H1 (cell line): ENCODE measurements at regions not wholly inside any gene's neighbourhood (a gene's known extent, or its start where the extent isn't known, plus 50 kb on each side); places are given as distances from the start of the nearest gene placed in this dataset.

Experiments used
- CTCF ChIA-PET: fragments of 300-600 bp; sonication (Branson Sonifier 250); formaldehyde crosslinking; loops from one replicate; lab custom pipeline; 2021; ENCODE audit not compliant: partially characterized antibody; lab: Charles Lee
- POLR2A ChIA-PET: fragments of 300-600 bp; sonication (Branson Sonifier 250); formaldehyde crosslinking; loops from one replicate; lab custom pipeline; 2021; ENCODE audit warnings: inconsistent platforms; ENCODE audit not compliant: partially characterized antibody; lab: Charles Lee
- DNase-seq, 2 experiments: peaks; one replicate each; pipeline versions ENCODE4 v3.0.0 to v3.0.0-alpha.2; 2010 to 2022; ENCODE audit warnings: low spot score in 2 of 2, low read depth in 1 of 2, mixed read lengths in 1 of 2
- FAIRE-seq: peaks from 2 replicates; lab custom pipeline; 2011; peaks lifted over from hg19 to GRCh38; lab: Jason Lieb, UNC
- H2AFZ ChIP-seq: 2 replicates; pipeline ENCODE4 v1.8.1; 2012; ENCODE audit warnings: low read length, inconsistent platforms
- H2AK5ac ChIP-seq: 2 replicates; pipeline ENCODE4 v1.6.1; 2013; ENCODE audit warnings: low read depth, low read length
- H2BK120ac ChIP-seq: replicated peaks from 2 replicates; pipeline ENCODE3; 2013; ENCODE audit warnings: low read depth, low read length, inconsistent platforms
- H2BK12ac ChIP-seq: 2 replicates; pipeline ENCODE4 v1.6.1; 2013; ENCODE audit warnings: low read depth, low read length
- H2BK15ac ChIP-seq: 2 replicates; pipeline ENCODE4 v1.6.1; 2013; ENCODE audit warnings: low read length
- H2BK20ac ChIP-seq: 2 replicates; pipeline ENCODE4 v1.6.1; 2013; ENCODE audit warnings: low read length
- H2BK5ac ChIP-seq: 2 replicates; pipeline ENCODE4 v1.6.1; 2013; ENCODE audit warnings: low read depth, low read length
- H3K14ac ChIP-seq: 2 replicates; pipeline ENCODE4 v1.6.1; 2013; ENCODE audit warnings: inconsistent platforms; ENCODE audit not compliant: insufficient read length
- H3K18ac ChIP-seq: 2 replicates; pipeline ENCODE4 v1.6.1; 2013; ENCODE audit warnings: low read length; ENCODE audit errors: extremely low read depth
- H3K23ac ChIP-seq: 2 replicates; pipeline ENCODE4 v1.6.1; 2013; ENCODE audit warnings: inconsistent platforms; ENCODE audit not compliant: insufficient read length
- H3K23me2 ChIP-seq: 2 replicates; pipeline ENCODE4 v1.6.1; 2013; ENCODE audit warnings: low read depth, low read length
- H3K27ac ChIP-seq: 2 replicates; pipeline ENCODE4 v1.6.1; 2011; ENCODE audit warnings: low read depth, low read length, inconsistent platforms
- H3K27me3 ChIP-seq, 4 experiments: replicated peaks in 1 of 4; 1 replicate in 1 of 4; 2 replicates in 3 of 4; pipeline versions ENCODE4 v1.6.1 to v1.8.1; 2011 to 2013; ENCODE audit warnings: low read length in 3 of 4, mild to moderate bottlenecking in 3 of 4, inconsistent platforms in 2 of 4, mixed read lengths in 2 of 4, moderate library complexity in 1 of 4; ENCODE audit not compliant: control insufficient read depth in 3 of 4, insufficient read depth in 3 of 4; ENCODE audit errors: extremely low read depth in 1 of 4
- H3K36me3 ChIP-seq, 4 experiments: 2 replicates each; pipeline versions ENCODE4 v1.6.1 to v1.8.1; 2011 to 2013; ENCODE audit warnings: mild to moderate bottlenecking in 4 of 4, low read length in 3 of 4, moderate library complexity in 2 of 4, control low read depth in 1 of 4, inconsistent platforms in 1 of 4; ENCODE audit not compliant: insufficient read depth in 4 of 4, control insufficient read depth in 2 of 4
- H3K4ac ChIP-seq: replicated peaks from 2 replicates; pipeline ENCODE3; 2013; ENCODE audit warnings: low read length, low read depth, mixed read lengths, inconsistent platforms; ENCODE audit not compliant: insufficient read length
- H3K4me1 ChIP-seq, 4 experiments: replicated peaks in 1 of 4; 1 replicate in 1 of 4; 2 replicates in 3 of 4; pipeline versions ENCODE4 v1.6.1 to v1.8.1; 2011 to 2013; ENCODE audit warnings: low read length in 3 of 4, inconsistent platforms in 2 of 4, mixed read lengths in 1 of 4; ENCODE audit not compliant: insufficient read depth in 4 of 4, control insufficient read depth in 3 of 4
- H3K4me2 ChIP-seq, 2 experiments: 2 replicates each; pipeline versions ENCODE4 v1.6.1 to v1.8.1; 2011 to 2013; ENCODE audit warnings: low read depth in 2 of 2, low read length in 2 of 2, control low read depth in 1 of 2, inconsistent platforms in 1 of 2, mild to moderate bottlenecking in 1 of 2; ENCODE audit not compliant: insufficient read depth in 1 of 2
- H3K4me3 ChIP-seq, 4 experiments: fragments of 200-600, 300-600 bp in 1 of 4; sonication (generic), shearing (Covaris generic), sonication (Bioruptor Twin) in 1 of 4; 2 replicates each; pipeline versions ENCODE4 v1.5.1 to v1.8.1; 2011 to 2016; ENCODE audit warnings: low read length in 4 of 4, low read depth in 3 of 4, control low read depth in 2 of 4, inconsistent platforms in 2 of 4, mild to moderate bottlenecking in 2 of 4, mixed read lengths in 1 of 4, moderate library complexity in 1 of 4; ENCODE audit not compliant: insufficient read depth in 2 of 4; ENCODE audit errors: extremely low read depth in 1 of 4
- H3K56ac ChIP-seq: replicated peaks from 2 replicates; pipeline ENCODE3; 2013; ENCODE audit warnings: low read depth, mild to moderate bottlenecking, mixed read lengths, low read length, inconsistent platforms; ENCODE audit not compliant: insufficient read length
- H3K79me1 ChIP-seq: 2 replicates; pipeline ENCODE4 v1.6.1; 2013; ENCODE audit warnings: low read depth, low read length, control low read depth
- H3K79me2 ChIP-seq, 2 experiments: 2 replicates each; pipeline versions ENCODE4 v1.6.1 to v1.8.1; 2012 to 2013; ENCODE audit warnings: low read length in 2 of 2, mild to moderate bottlenecking in 2 of 2, inconsistent platforms in 1 of 2; ENCODE audit not compliant: insufficient read depth in 2 of 2, control insufficient read depth in 1 of 2
- H3K9ac ChIP-seq, 4 experiments: replicated peaks in 1 of 4; 1 replicate in 1 of 4; 2 replicates in 3 of 4; pipeline versions ENCODE4 v1.6.1 to v1.8.1; 2011 to 2013; ENCODE audit warnings: low read depth in 3 of 4, low read length in 3 of 4, control low read depth in 2 of 4, mild to moderate bottlenecking in 2 of 4, moderate library complexity in 2 of 4, inconsistent platforms in 1 of 4; ENCODE audit errors: extremely low read depth in 1 of 4
- H3K9me3 ChIP-seq, 2 experiments: 2 replicates each; pipeline versions ENCODE4 v1.6.1 to v1.8.1; 2012 to 2013; ENCODE audit warnings: mild to moderate bottlenecking in 2 of 2, moderate library complexity in 2 of 2, control low read depth in 1 of 2, inconsistent platforms in 1 of 2, low read depth in 1 of 2, low read length in 1 of 2, mixed read lengths in 1 of 2; ENCODE audit not compliant: insufficient read depth in 2 of 2
- H4K20me1 ChIP-seq, 2 experiments: replicated peaks in 1 of 2; 2 replicates each; pipeline versions ENCODE3 to v1.8.1; 2011 to 2013; ENCODE audit warnings: inconsistent platforms in 2 of 2, low read length in 2 of 2, mild to moderate bottlenecking in 1 of 2; ENCODE audit not compliant: insufficient read depth in 2 of 2, control insufficient read depth in 1 of 2
- H4K5ac ChIP-seq: 2 replicates; pipeline ENCODE4 v1.6.1; 2013; ENCODE audit warnings: low read length, low read depth, mixed read lengths, inconsistent platforms; ENCODE audit not compliant: insufficient read length
- H4K8ac ChIP-seq: 2 replicates; pipeline ENCODE4 v1.8.0; 2013; ENCODE audit warnings: mild to moderate bottlenecking, moderate library complexity, low read length, inconsistent platforms; ENCODE audit not compliant: insufficient read depth; ENCODE audit errors: extremely low read depth
- H4K91ac ChIP-seq: replicated peaks from 2 replicates; pipeline ENCODE3; 2013; ENCODE audit warnings: low read length, mixed read lengths, inconsistent platforms; ENCODE audit not compliant: insufficient read length
- CBX5 ChIP-seq: fragments of 300-800, 300-1000 bp; sonication (generic); IDR thresholded peaks from 2 replicates; pipeline ENCODE4 v1.7.1; 2016; ENCODE audit warnings: antibody characterized with exemption, low read length, low read depth
- JUN ChIP-seq: IDR thresholded peaks from 2 replicates; pipeline ENCODE4 v1.6.1; 2011; ENCODE audit warnings: low read depth, mild to moderate bottlenecking, improper control_type of control experiment, low read length
- RNF2 ChIP-seq: fragments of 200-900, 300-1000 bp; sonication (generic); IDR thresholded peaks from 2 replicates; pipeline ENCODE4 v1.7.1; 2016; ENCODE audit warnings: borderline replicate concordance, low read depth, mild to moderate bottlenecking, antibody characterized with exemption, low read length; ENCODE audit not compliant: poor library complexity, severe bottlenecking; ENCODE audit errors: missing control alignments
- WGBS, 2 experiments: shearing (Covaris generic) in 1 of 2; methylation state at CpG; one replicate each; pipeline versions ENCODE4 v1.1.6 to v1.1.7; 2013 to 2015; ENCODE audit warnings: low lambda C conversion rate in 2 of 2, mixed read lengths in 2 of 2, inconsistent platforms in 1 of 2, low coverage in 1 of 2, missing lambda C conversion rate in 1 of 2; ENCODE audit not compliant: insufficient replicate concordance in 2 of 2, insufficient coverage in 1 of 2, insufficient read length in 1 of 2; ENCODE audit errors: extremely low coverage in 1 of 2, missing lambda C conversion rate in 1 of 2; 5-methylcytosine and 5-hydroxymethylcytosine counted together
- TF ChIP-seq, protein P1 (sequence below), 3 experiments: IDR thresholded peaks; 1 replicate in 2 of 3; 2 replicates in 1 of 3; pipeline versions ENCODE4 v1.5.1 to v1.6.1; 2011; ENCODE audit warnings: low read length in 3 of 3, mild to moderate bottlenecking in 3 of 3, inconsistent platforms in 2 of 3, low read depth in 1 of 3, moderate library complexity in 1 of 3; ENCODE audit not compliant: insufficient read depth in 1 of 3; ENCODE audit errors: control extremely low read depth in 1 of 3
- TF ChIP-seq, protein P2 (sequence below): IDR thresholded peaks from 2 replicates; pipeline ENCODE4 v1.6.1; 2012; ENCODE audit warnings: inconsistent platforms

DNA sequence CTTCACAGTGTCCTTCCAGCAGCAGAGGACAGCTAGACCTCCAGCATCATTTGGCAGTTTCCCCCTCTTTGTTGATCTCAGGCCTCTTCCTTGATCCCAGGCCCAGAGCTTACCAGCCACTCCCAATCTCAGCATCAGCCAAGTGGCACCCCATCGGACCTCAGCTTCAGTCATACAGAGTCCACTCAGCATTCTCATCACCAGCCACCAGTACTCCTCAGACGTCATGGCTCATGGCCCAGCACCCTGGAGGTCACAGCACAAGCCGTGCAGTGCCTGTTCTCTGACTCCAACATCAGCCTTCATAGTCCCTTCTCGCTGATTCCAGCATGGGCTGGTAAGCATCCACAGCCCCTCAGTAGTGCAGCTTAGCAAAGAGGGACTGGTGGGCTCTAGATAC is 487.6 kb upstream of the DAB1 start:
- H2BK20ac ChIP-seq = no peak overlapping the region
- CTCF ChIA-PET = no interaction called here
- no peaks in the 10 kb centered on the region for H3K9me3 ChIP-seq
- H4K20me1 ChIP-seq = peaks cover 0 to 1% of the 10 kb centered on the region in 2 experiments
- H3K4ac ChIP-seq = no peak overlapping the region
- no peak overlapping the region for H4K91ac ChIP-seq
- H3K79me1 ChIP-seq = no peaks in the 10 kb centered on the region
- H3K27me3 ChIP-seq = peaks cover 0 to 3% (median 0%) of the 10 kb centered on the region in 4 experiments; a peak in 1 of 7 replicates
- H3K4me1 ChIP-seq = 0 out of 7 replicates have a peak, but pooled peaks cover 0 to 2% (median 0%) of the 10 kb centered on the region in 4 experiments
- no peak overlapping the region for H2BK5ac ChIP-seq
- FAIRE-seq = no peak
- no peak overlapping the region for H3K14ac ChIP-seq
- H4K5ac ChIP-seq = no peak overlapping the region
- H2BK15ac ChIP-seq = no peak overlapping the region
- no peak overlapping the region; the same call in 1 of the 2 replicates for H4K8ac ChIP-seq
- no peaks in the 10 kb centered on the region for H3K36me3 ChIP-seq
- H2AFZ ChIP-seq = no peak overlapping the region
- no peak overlapping the region for H3K27ac ChIP-seq
- H3K9ac ChIP-seq = no peak overlapping the region
- H3K79me2 ChIP-seq = no peaks in the 10 kb centered on the region
- H2BK120ac ChIP-seq = no peak overlapping the region
- no peak overlapping the region for H3K56ac ChIP-seq
- no peak overlapping the region for H3K4me2 ChIP-seq
- H2AK5ac ChIP-seq = no peak overlapping the region
- no peak overlapping the region for H3K18ac ChIP-seq
- H3K23ac ChIP-seq = no peak overlapping the region
- no peak overlapping the region for H2BK12ac ChIP-seq
- H3K23me2 ChIP-seq = no peaks in the 10 kb centered on the region
- 90% methylated on average over 4 of the region's 4 CpGs; no CpG with 5 or more reads in 1 of the 2 experiments for WGBS, 2 experiments
- POLR2A ChIA-PET = no interaction called here
- TF ChIP-seq, protein P1, sequence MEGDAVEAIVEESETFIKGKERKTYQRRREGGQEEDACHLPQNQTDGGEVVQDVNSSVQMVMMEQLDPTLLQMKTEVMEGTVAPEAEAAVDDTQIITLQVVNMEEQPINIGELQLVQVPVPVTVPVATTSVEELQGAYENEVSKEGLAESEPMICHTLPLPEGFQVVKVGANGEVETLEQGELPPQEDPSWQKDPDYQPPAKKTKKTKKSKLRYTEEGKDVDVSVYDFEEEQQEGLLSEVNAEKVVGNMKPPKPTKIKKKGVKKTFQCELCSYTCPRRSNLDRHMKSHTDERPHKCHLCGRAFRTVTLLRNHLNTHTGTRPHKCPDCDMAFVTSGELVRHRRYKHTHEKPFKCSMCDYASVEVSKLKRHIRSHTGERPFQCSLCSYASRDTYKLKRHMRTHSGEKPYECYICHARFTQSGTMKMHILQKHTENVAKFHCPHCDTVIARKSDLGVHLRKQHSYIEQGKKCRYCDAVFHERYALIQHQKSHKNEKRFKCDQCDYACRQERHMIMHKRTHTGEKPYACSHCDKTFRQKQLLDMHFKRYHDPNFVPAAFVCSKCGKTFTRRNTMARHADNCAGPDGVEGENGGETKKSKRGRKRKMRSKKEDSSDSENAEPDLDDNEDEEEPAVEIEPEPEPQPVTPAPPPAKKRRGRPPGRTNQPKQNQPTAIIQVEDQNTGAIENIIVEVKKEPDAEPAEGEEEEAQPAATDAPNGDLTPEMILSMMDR (IDR thresholded peaks at IDR 0.05; ENCODE audit: control extremely low read depth in 1 of 3, insufficient read depth in 1 of 3, low read depth in 1 of 3, low read length in 3 of 3) = no peak
- no peak for TF ChIP-seq JUN
- TF ChIP-seq, protein P2, sequence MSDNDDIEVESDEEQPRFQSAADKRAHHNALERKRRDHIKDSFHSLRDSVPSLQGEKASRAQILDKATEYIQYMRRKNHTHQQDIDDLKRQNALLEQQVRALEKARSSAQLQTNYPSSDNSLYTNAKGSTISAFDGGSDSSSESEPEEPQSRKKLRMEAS = no peak
- no peak for TF ChIP-seq CBX5
- no peak for TF ChIP-seq RNF2
- TF ChIP-seq, all 59 proteins: peak for 0
- H3K4me3 ChIP-seq = no peak overlapping the region
- no peak for DNase-seq
